NT2/D1 (cell line): ENCODE measurements at regions not wholly inside any gene's neighbourhood (a gene's known extent, or its start where the extent isn't known, plus 50 kb on each side); places are given as distances from the start of the nearest gene placed in this dataset.

Source experiments
- DNase-seq: peaks from one replicate; pipeline ENCODE4 v3.0.0-alpha.2; 2011; ENCODE audit warnings: low read depth, low spot score
- H3K27me3 ChIP-seq: 2 replicates; pipeline ENCODE4 v1.6.0; 2011; ENCODE audit warnings: mild to moderate bottlenecking; ENCODE audit not compliant: insufficient read length, insufficient read depth
- H3K36me3 ChIP-seq: 2 replicates; pipeline ENCODE4 v1.6.1; 2011; ENCODE audit warnings: mild to moderate bottlenecking, low read length, mixed read lengths; ENCODE audit not compliant: insufficient read depth, insufficient read length
- H3K4me1 ChIP-seq: 2 replicates; pipeline ENCODE4 v1.5.1; 2011; ENCODE audit not compliant: insufficient read depth, insufficient read length
- H3K4me3 ChIP-seq: 2 replicates; pipeline ENCODE4 v1.5.1; 2011; ENCODE audit warnings: low read depth; ENCODE audit not compliant: insufficient read length
- H3K9ac ChIP-seq: 2 replicates; pipeline ENCODE4 v1.6.0; 2011; ENCODE audit warnings: low read depth; ENCODE audit not compliant: insufficient read length
- H3K9me3 ChIP-seq: 2 replicates; pipeline ENCODE4 v1.5.1; 2011; ENCODE audit warnings: mild to moderate bottlenecking, low read length; ENCODE audit not compliant: insufficient read depth
- SUZ12 ChIP-seq: IDR thresholded peaks from 2 replicates; pipeline ENCODE4 v1.6.1; 2011; ENCODE audit not compliant: insufficient read length, insufficient read depth; ENCODE audit errors: extremely low read depth
- YY1 ChIP-seq: IDR thresholded peaks from 2 replicates; pipeline ENCODE4 v1.6.1; 2011; ENCODE audit not compliant: insufficient read length, insufficient read depth
- ZNF274 ChIP-seq: IDR thresholded peaks from 2 replicates; pipeline ENCODE4 v1.6.1; 2011; ENCODE audit warnings: mild to moderate bottlenecking, low read depth, low read length

GRCh38 chr2:182618672-182619079, 97.4 kb upstream of the DNAJC10 start:
- Histone ChIP-seq H3K9ac (no peak overlapping the region), H3K4me1 (no peaks in the 10 kb centered on the region), H3K9me3 (no peaks in the 10 kb centered on the region), H3K36me3 (no peaks in the 10 kb centered on the region), H3K27me3 (no peaks in the 10 kb centered on the region), H3K4me3 (no peak overlapping the region)
- no peak for TF ChIP-seq ZNF274
- DNase-seq = no peak

GRCh38 chr2:182619276-182619675, 96.8 kb upstream of the DNAJC10 start:
- Histone ChIP-seq H3K36me3 (no peaks in the 10 kb centered on the region), H3K4me1 (no peaks in the 10 kb centered on the region), H3K9ac (no peak overlapping the region), H3K9me3 (no peaks in the 10 kb centered on the region), H3K4me3 (no peak overlapping the region), H3K27me3 (no peaks in the 10 kb centered on the region)
- no peak for TF ChIP-seq YY1
- no peak for TF ChIP-seq ZNF274
- TF ChIP-seq SUZ12 = no peak
- DNase-seq = no peak

GRCh38 chr2:182621191-182621590, 94.9 kb upstream of the DNAJC10 start:
- no peaks in the 10 kb centered on the region for H3K9me3 ChIP-seq
- no peak overlapping the region for H3K9ac ChIP-seq
- no peaks in the 10 kb centered on the region for H3K36me3 ChIP-seq
- TF ChIP-seq ZNF274 (no peak), YY1 (no peak), SUZ12 (no peak)
- no peaks in the 10 kb centered on the region for H3K27me3 ChIP-seq
- H3K4me1 ChIP-seq = no peaks in the 10 kb centered on the region
- no peak overlapping the region for H3K4me3 ChIP-seq
- DNase-seq = no peak

GRCh38 chr2:182621810-182622209, 94.2 kb upstream of the DNAJC10 start:
- Histone ChIP-seq H3K4me3 (no peak overlapping the region), H3K27me3 (no peaks in the 10 kb centered on the region)

GRCh38 chr2:182622231-182622630, 93.8 kb upstream of the DNAJC10 start:
- H3K36me3 ChIP-seq = no peaks in the 10 kb centered on the region
- H3K9me3 ChIP-seq = no peaks in the 10 kb centered on the region
- DNase-seq = no peak
- no peaks in the 10 kb centered on the region for H3K27me3 ChIP-seq
- H3K4me3 ChIP-seq = no peak overlapping the region
- no peak for TF ChIP-seq ZNF274
- no peak for TF ChIP-seq SUZ12
- TF ChIP-seq YY1 = no peak
- no peaks in the 10 kb centered on the region for H3K4me1 ChIP-seq
- H3K9ac ChIP-seq = no peak overlapping the region

More at GRCh38 chr2:182621810-182622209, 94.2 kb upstream of the DNAJC10 start:
- Histone ChIP-seq H3K9me3 (no peaks in the 10 kb centered on the region), H3K36me3 (no peaks in the 10 kb centered on the region), H3K9ac (no peak overlapping the region), H3K4me1 (no peaks in the 10 kb centered on the region)
- TF ChIP-seq YY1 (no peak), SUZ12 (no peak), ZNF274 (no peak)
- DNase-seq = no peak

GRCh38 chr2:182625814-182626213, 90.2 kb upstream of the DNAJC10 start:
- H3K36me3 ChIP-seq = no peaks in the 10 kb centered on the region
- no peak for DNase-seq
- H3K27me3 ChIP-seq = no peaks in the 10 kb centered on the region
- no peaks in the 10 kb centered on the region for H3K4me1 ChIP-seq
- H3K9me3 ChIP-seq = no peaks in the 10 kb centered on the region
- H3K4me3 ChIP-seq = no peak overlapping the region
- H3K9ac ChIP-seq = no peak overlapping the region
- TF ChIP-seq YY1 (no peak), SUZ12 (no peak), ZNF274 (no peak)

GRCh38 chr2:182628916-182629315, 87.1 kb upstream of the DNAJC10 start:
- Histone ChIP-seq H3K4me1 (no peaks in the 10 kb centered on the region), H3K36me3 (no peaks in the 10 kb centered on the region), H3K9ac (no peak overlapping the region), H3K9me3 (no peaks in the 10 kb centered on the region), H3K4me3 (no peak overlapping the region), H3K27me3 (no peaks in the 10 kb centered on the region)
- DNase-seq = no peak
- no peak for TF ChIP-seq SUZ12
- no peak for TF ChIP-seq ZNF274
- no peak for TF ChIP-seq YY1

- Histone ChIP-seq H3K4me1 (no peaks in the 10 kb centered on the region), H3K9me3 (no peaks in the 10 kb centered on the region)
Measured at GRCh38 chr2:182630207-182630606, 85.8 kb upstream of the DNAJC10 start.

More at GRCh38 chr2:182630207-182630606, 85.8 kb upstream of the DNAJC10 start:
- no peak overlapping the region for H3K4me3 ChIP-seq
- no peak for DNase-seq
- no peak overlapping the region for H3K9ac ChIP-seq
- TF ChIP-seq YY1 (no peak), SUZ12 (no peak), ZNF274 (no peak)
- H3K27me3 ChIP-seq = no peaks in the 10 kb centered on the region
- H3K36me3 ChIP-seq = no peaks in the 10 kb centered on the region
